Activated T-helper 17 cell treated with anti-CD3 and anti-CD28 coated beads, Interleukin-2, amount 50 U/mL, for 72 hours (primary cell): ENCODE measurements at regions not wholly inside any gene's neighbourhood (a gene's known extent, or its start where the extent isn't known, plus 50 kb on each side); places are given as distances from the start of the nearest gene placed in this dataset.

Experiments used
- ATAC-seq: fragments of 150-1000 bp; cut with Tn5 transposase; replicated peaks from 2 replicates; pipeline ENCODE4 v1.10.0; 2021; ENCODE audit warnings: mild to moderate bottlenecking, moderate library complexity
- H3K27ac Mint-ChIP-seq: one replicate; pipeline ENCODE4 v1.8.0; 2022; ENCODE audit warnings: mixed read lengths
- H3K27me3 Mint-ChIP-seq: one replicate; pipeline ENCODE4 v1.8.0; 2022; ENCODE audit warnings: mixed read lengths
- H3K36me3 Mint-ChIP-seq: one replicate; pipeline ENCODE4 v1.8.0; 2022; ENCODE audit warnings: low read depth, mild to moderate bottlenecking, mixed read lengths
- H3K4me1 Mint-ChIP-seq: one replicate; pipeline ENCODE4 v1.8.0; 2022; ENCODE audit warnings: mixed read lengths
- H3K4me3 Mint-ChIP-seq: one replicate; pipeline ENCODE4 v1.8.0; 2022; ENCODE audit warnings: mild to moderate bottlenecking, mixed read lengths
- H3K9me3 Mint-ChIP-seq: one replicate; pipeline ENCODE4 v1.8.0; 2022; ENCODE audit warnings: mixed read lengths

GRCh38 chr2:212945526-212945925, 205.9 kb downstream of the IKZF2 start:
- Mint-ChIP-seq H3K4me1 (no peaks in the 10 kb centered on the region), H3K4me3 (no peak overlapping the region), H3K36me3 (no peaks in the 10 kb centered on the region), H3K27ac (no peak overlapping the region), H3K9me3 (peaks cover 6% of the 10 kb centered on the region), H3K27me3 (no peaks in the 10 kb centered on the region)
- ATAC-seq: no peak

- ATAC-seq: no peak
- Mint-ChIP-seq H3K4me3 (no peak overlapping the region), H3K27ac (no peak overlapping the region), H3K27me3 (no peaks in the 10 kb centered on the region), H3K9me3 (no peaks in the 10 kb centered on the region), H3K4me1 (no peaks in the 10 kb centered on the region), H3K36me3 (no peaks in the 10 kb centered on the region)
Observed at GRCh38 chr2:212943351-212943750, 208.1 kb downstream of the IKZF2 start.

- Mint-ChIP-seq H3K27ac (no peak overlapping the region), H3K9me3 (no peaks in the 10 kb centered on the region)
Observed at GRCh38 chr2:212941361-212941760, 210.1 kb downstream of the IKZF2 start.

DNA sequence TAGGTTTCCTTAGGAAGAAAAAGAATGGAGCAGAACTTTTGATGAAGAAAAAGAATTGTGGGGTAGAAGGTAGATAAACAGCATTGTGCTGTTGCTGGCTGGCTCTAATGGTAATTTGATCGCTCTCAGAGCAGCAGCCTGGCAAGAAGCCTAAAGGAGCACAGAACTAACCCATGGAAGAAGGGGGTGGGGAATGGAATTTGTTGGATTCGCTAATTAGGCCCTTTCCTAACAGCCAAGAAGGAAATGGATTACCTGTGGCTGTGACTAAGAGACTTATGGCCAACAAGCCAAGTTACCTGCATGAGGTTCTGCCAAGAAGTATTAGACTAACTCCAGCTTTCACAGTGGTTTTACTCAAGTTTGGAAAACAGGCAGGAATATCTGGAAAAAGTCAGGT, 210.6 kb downstream of the IKZF2 start:
- no peaks in the 10 kb centered on the region for H3K27me3 Mint-ChIP-seq
- no peaks in the 10 kb centered on the region for H3K36me3 Mint-ChIP-seq
- H3K27ac Mint-ChIP-seq: no peak overlapping the region
- no peak overlapping the region for H3K4me3 Mint-ChIP-seq
- no peaks in the 10 kb centered on the region for H3K4me1 Mint-ChIP-seq
- no peaks in the 10 kb centered on the region for H3K9me3 Mint-ChIP-seq
- ATAC-seq: no peak

More at GRCh38 chr2:212941361-212941760, 210.1 kb downstream of the IKZF2 start:
- H3K36me3 Mint-ChIP-seq: no peaks in the 10 kb centered on the region
- no peak overlapping the region for H3K4me3 Mint-ChIP-seq
- H3K4me1 Mint-ChIP-seq: no peaks in the 10 kb centered on the region
- no peak for ATAC-seq
- no peaks in the 10 kb centered on the region for H3K27me3 Mint-ChIP-seq

GRCh38 chr2:212939777-212940531, 211.5 kb downstream of the IKZF2 start:
- Mint-ChIP-seq H3K27ac (no peak overlapping the region), H3K4me1 (no peaks in the 10 kb centered on the region), H3K27me3 (no peaks in the 10 kb centered on the region), H3K36me3 (no peaks in the 10 kb centered on the region), H3K9me3 (no peaks in the 10 kb centered on the region), H3K4me3 (no peak overlapping the region)
- ATAC-seq: no peak

- H3K27ac Mint-ChIP-seq: no peak overlapping the region
- H3K27me3 Mint-ChIP-seq: no peaks in the 10 kb centered on the region
- H3K9me3 Mint-ChIP-seq: no peaks in the 10 kb centered on the region
- peak; percentile 18 for ATAC-seq
- H3K4me3 Mint-ChIP-seq: no peak overlapping the region
- no peaks in the 10 kb centered on the region for H3K4me1 Mint-ChIP-seq
- no peaks in the 10 kb centered on the region for H3K36me3 Mint-ChIP-seq
Observed at GRCh38 chr2:212938144-212938793, 213.1 kb downstream of the IKZF2 start.

- no peaks in the 10 kb centered on the region for H3K4me1 Mint-ChIP-seq
- no peak overlapping the region for H3K27ac Mint-ChIP-seq
- no peaks in the 10 kb centered on the region for H3K36me3 Mint-ChIP-seq
- no peak overlapping the region for H3K4me3 Mint-ChIP-seq
- H3K9me3 Mint-ChIP-seq: no peaks in the 10 kb centered on the region
- no peaks in the 10 kb centered on the region for H3K27me3 Mint-ChIP-seq
- ATAC-seq: no peak
Observed at GRCh38 chr2:212936572-212936971, 214.8 kb downstream of the IKZF2 start.

DNA sequence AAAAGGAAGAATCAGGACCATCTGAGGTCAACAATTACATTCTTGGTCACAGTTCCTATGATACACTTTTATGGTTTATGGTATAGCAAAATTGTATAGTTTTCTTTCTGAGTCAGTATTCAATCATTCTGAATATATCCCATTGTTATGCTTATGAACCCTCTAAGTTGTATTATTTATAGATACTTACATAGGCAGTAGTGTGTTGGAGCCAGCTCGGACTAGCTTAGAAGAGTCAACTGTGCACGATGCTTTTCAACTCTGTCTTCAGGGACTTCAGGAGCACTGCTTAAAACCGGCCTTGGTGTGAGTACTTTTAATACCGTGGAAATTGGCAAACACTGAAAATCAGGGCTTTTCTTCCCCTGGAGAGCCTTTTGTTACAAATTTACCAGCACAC, 215.7 kb downstream of the IKZF2 start:
- no peaks in the 10 kb centered on the region for H3K4me1 Mint-ChIP-seq
- no peak overlapping the region for H3K27ac Mint-ChIP-seq
- ATAC-seq: no peak

GRCh38 chr2:212931271-212931670, 220.1 kb downstream of the IKZF2 start:
- Mint-ChIP-seq H3K27me3 (no peaks in the 10 kb centered on the region), H3K27ac (no peak overlapping the region), H3K4me3 (no peak overlapping the region), H3K36me3 (no peaks in the 10 kb centered on the region), H3K9me3 (no peaks in the 10 kb centered on the region), H3K4me1 (no peaks in the 10 kb centered on the region)
- ATAC-seq: no peak

More for the DNA sequence above, 215.7 kb downstream of the IKZF2 start:
- H3K9me3 Mint-ChIP-seq: no peaks in the 10 kb centered on the region
- H3K36me3 Mint-ChIP-seq: no peaks in the 10 kb centered on the region
- H3K27me3 Mint-ChIP-seq: no peaks in the 10 kb centered on the region
- no peak overlapping the region for H3K4me3 Mint-ChIP-seq

- Mint-ChIP-seq H3K9me3 (no peaks in the 10 kb centered on the region), H3K27me3 (no peaks in the 10 kb centered on the region), H3K36me3 (no peaks in the 10 kb centered on the region), H3K4me3 (no peak overlapping the region), H3K27ac (no peak overlapping the region), H3K4me1 (no peaks in the 10 kb centered on the region)
- ATAC-seq: no peak
Observed at GRCh38 chr2:212930556-212931260, 220.7 kb downstream of the IKZF2 start.

DNA sequence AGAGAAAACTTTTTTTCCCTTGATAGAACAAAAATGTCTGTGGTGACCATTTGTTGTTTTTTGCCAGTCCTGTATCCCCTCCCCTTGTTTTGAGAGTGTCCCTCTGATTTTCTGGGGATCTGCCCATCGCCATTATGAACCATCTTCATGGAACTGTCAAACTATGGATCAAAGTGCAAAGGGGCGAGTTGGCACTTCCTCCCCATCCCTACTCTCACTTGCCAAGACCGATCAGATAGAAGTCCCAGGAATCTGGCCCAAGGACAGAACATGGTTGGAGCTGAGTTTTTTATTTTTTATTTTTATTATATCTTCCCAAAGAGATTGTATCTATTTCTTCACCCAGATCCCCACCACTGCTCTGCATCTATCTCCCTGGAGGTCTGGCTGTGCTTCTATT, 221.4 kb downstream of the IKZF2 start:
- no peak overlapping the region for H3K27ac Mint-ChIP-seq
- H3K4me1 Mint-ChIP-seq: no peaks in the 10 kb centered on the region
- no peaks in the 10 kb centered on the region for H3K9me3 Mint-ChIP-seq
- ATAC-seq: no peak
- H3K4me3 Mint-ChIP-seq: no peak overlapping the region
- no peaks in the 10 kb centered on the region for H3K27me3 Mint-ChIP-seq
- H3K36me3 Mint-ChIP-seq: no peaks in the 10 kb centered on the region

- Mint-ChIP-seq H3K4me3 (no peak overlapping the region), H3K4me1 (no peaks in the 10 kb centered on the region), H3K27ac (no peak overlapping the region), H3K9me3 (no peaks in the 10 kb centered on the region), H3K27me3 (no peaks in the 10 kb centered on the region), H3K36me3 (no peaks in the 10 kb centered on the region)
- peak; percentile 68 for ATAC-seq
Observed at GRCh38 chr2:212929116-212929515, 222.3 kb downstream of the IKZF2 start.

- ATAC-seq: no peak
- Mint-ChIP-seq H3K4me3 (no peak overlapping the region), H3K4me1 (no peaks in the 10 kb centered on the region), H3K27me3 (no peaks in the 10 kb centered on the region), H3K36me3 (no peaks in the 10 kb centered on the region), H3K9me3 (no peaks in the 10 kb centered on the region), H3K27ac (no peak overlapping the region)
Observed at GRCh38 chr2:212928681-212929080, 222.7 kb downstream of the IKZF2 start.

DNA sequence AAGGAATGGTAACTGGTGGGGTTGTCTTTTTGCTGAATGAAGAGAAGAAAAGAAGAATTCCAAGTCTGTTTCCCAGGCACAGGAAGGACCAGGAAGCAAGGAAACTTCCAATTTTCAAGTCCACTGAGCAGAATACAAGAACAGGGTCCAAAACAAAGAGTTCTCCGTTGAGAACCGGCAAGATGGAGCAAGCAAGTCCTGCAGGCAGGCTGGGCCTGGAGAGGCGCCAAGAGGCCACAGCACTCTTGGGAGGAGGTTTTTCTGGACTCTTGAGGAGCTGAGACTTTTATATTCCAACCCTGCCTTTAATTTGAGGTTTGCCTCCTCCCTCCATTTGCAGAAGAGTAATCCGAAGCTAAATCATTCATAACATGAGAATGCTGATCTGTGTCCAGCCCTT, 224.5 kb downstream of the IKZF2 start:
- Mint-ChIP-seq H3K4me1 (no peaks in the 10 kb centered on the region), H3K27ac (no peak overlapping the region), H3K36me3 (no peaks in the 10 kb centered on the region)

DNA sequence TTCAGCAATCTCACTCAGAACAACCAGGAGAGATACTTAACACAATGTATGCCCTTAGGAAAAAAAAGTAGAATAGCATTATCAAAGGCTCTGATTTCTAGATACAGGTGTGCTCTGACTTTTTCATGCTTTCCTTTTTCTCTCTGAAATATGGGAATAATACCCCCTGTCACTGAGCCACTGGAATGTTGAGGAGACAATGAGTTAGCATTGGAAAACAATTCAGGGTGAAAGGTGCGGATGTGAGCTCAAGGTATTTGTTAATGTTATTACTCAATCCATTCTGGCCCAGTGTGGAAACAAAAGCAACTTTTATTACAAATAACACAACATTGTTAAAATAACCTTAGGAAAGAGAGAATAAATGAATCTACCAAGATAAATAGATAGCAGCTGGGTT, 228.0 kb downstream of the IKZF2 start:
- no peak for ATAC-seq
- Mint-ChIP-seq H3K27ac (no peak overlapping the region), H3K4me3 (no peak overlapping the region), H3K4me1 (no peaks in the 10 kb centered on the region), H3K9me3 (no peaks in the 10 kb centered on the region), H3K27me3 (no peaks in the 10 kb centered on the region), H3K36me3 (no peaks in the 10 kb centered on the region)

More for the DNA sequence above, 224.5 kb downstream of the IKZF2 start:
- no peak for ATAC-seq
- no peaks in the 10 kb centered on the region for H3K9me3 Mint-ChIP-seq
- H3K4me3 Mint-ChIP-seq: no peak overlapping the region
- no peaks in the 10 kb centered on the region for H3K27me3 Mint-ChIP-seq
